Thyroid gland (tissue), 4 donors: ENCODE measurements at regions not wholly inside any gene's neighbourhood (a gene's known extent, or its start where the extent isn't known, plus 50 kb on each side); places are given as distances from the start of the nearest gene placed in this dataset.
"Not testable (repeated sequence)": the region's sequence is repeated elsewhere in the genome, so short reads cannot be mapped to it uniquely, and the experiment has no call there.

Source experiments
- POLR2A ChIP-seq, 2 donors: fragments of 450-650 bp; IDR thresholded peaks; one replicate each; pipeline ENCODE4 v1.6.1; 2017; ENCODE audit warnings: antibody characterized with exemption in 2 of 2, mild to moderate bottlenecking in 2 of 2, moderate library complexity in 1 of 2
- TF ChIP-seq, protein P1 (sequence below), 6 experiments: fragments of 200-600 bp in 3 of 6; fragments of 450-650 bp in 3 of 6; sonication (generic) in 3 of 6; IDR thresholded peaks; one replicate each; pipeline ENCODE4 v1.5.1; 2016 to 2019; ENCODE audit warnings: antibody characterized with exemption in 6 of 6, mild to moderate bottlenecking in 2 of 6, inconsistent platforms in 1 of 6, moderate library complexity in 1 of 6

DNA sequence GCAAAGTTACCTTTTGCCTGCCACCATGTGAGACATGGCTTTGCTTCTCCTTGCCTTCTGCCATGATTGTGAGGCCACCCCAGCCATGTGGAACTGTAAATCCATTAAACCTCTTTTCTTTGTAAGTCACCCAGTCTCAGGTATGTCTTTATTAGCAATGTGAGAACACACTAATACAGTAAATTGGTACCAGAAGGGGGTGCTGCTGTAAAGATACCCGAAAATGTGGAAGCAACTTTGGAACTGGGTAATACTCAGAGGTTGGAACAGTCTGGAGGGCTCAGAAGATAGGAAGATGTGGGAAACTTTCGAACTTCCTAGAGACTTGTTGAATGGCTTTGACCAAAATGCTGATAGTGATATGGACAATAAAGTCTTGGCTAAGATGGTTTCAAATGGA is 184.8 kb upstream of the LHX8 start:
- TF ChIP-seq, protein P1, sequence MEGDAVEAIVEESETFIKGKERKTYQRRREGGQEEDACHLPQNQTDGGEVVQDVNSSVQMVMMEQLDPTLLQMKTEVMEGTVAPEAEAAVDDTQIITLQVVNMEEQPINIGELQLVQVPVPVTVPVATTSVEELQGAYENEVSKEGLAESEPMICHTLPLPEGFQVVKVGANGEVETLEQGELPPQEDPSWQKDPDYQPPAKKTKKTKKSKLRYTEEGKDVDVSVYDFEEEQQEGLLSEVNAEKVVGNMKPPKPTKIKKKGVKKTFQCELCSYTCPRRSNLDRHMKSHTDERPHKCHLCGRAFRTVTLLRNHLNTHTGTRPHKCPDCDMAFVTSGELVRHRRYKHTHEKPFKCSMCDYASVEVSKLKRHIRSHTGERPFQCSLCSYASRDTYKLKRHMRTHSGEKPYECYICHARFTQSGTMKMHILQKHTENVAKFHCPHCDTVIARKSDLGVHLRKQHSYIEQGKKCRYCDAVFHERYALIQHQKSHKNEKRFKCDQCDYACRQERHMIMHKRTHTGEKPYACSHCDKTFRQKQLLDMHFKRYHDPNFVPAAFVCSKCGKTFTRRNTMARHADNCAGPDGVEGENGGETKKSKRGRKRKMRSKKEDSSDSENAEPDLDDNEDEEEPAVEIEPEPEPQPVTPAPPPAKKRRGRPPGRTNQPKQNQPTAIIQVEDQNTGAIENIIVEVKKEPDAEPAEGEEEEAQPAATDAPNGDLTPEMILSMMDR (IDR thresholded peaks at IDR 0.05) = not testable (repeated sequence)
- TF ChIP-seq POLR2A (IDR thresholded peaks at IDR 0.05) = not testable (repeated sequence)
